HL-60 (cell line): ENCODE measurements at regions not wholly inside any gene's neighbourhood (a gene's known extent, or its start where the extent isn't known, plus 50 kb on each side); places are given as distances from the start of the nearest gene placed in this dataset.

ENCODE experiments used
- DNase-seq, 2 experiments: peaks; one replicate each; pipeline ENCODE4 v3.0.0-alpha.2; 2010 to 2020; ENCODE audit warnings: low read depth in 1 of 2, low spot score in 1 of 2
- H3K27ac ChIP-seq: fragments of 250-450 bp; sonication (Bioruptor Pico); replicated peaks from 2 replicates; pipeline ENCODE4 v1.5.1; 2020; ENCODE audit warnings: mild to moderate bottlenecking, moderate library complexity
- H3K27me3 ChIP-seq: fragments of 250-450 bp; sonication (Bioruptor Pico); 2 replicates; pipeline ENCODE4 v1.5.1; 2021; ENCODE audit warnings: mild to moderate bottlenecking, moderate library complexity; ENCODE audit not compliant: insufficient read depth, poor library complexity, severe bottlenecking
- H3K4me3 ChIP-seq: replicated peaks from 2 replicates; pipeline ENCODE4 v1.5.1; 2011; ENCODE audit warnings: mild to moderate bottlenecking, control low read depth, low read length; ENCODE audit not compliant: insufficient read depth
- GABPA ChIP-seq: IDR thresholded peaks from 2 replicates; pipeline ENCODE4 v1.6.1; 2012; ENCODE audit warnings: low read depth
- POLR2AphosphoS5 ChIP-seq: IDR thresholded peaks from 2 replicates; pipeline ENCODE4 v1.6.1; 2012; ENCODE audit warnings: low read depth
- SPI1 ChIP-seq: IDR thresholded peaks from 2 replicates; pipeline ENCODE4 v1.6.1; 2012; ENCODE audit warnings: low read depth, mild to moderate bottlenecking, borderline replicate concordance
- TF ChIP-seq, protein P1 (sequence below): IDR thresholded peaks from 2 replicates; pipeline ENCODE4 v1.6.1; 2012; ENCODE audit warnings: low read depth; ENCODE audit not compliant: insufficient replicate concordance
- TF ChIP-seq, protein P2 (sequence below): IDR thresholded peaks from one replicate; pipeline ENCODE4 v1.5.1; 2011; ENCODE audit warnings: low read length, control low read depth, inconsistent platforms; ENCODE audit not compliant: insufficient read depth

DNA sequence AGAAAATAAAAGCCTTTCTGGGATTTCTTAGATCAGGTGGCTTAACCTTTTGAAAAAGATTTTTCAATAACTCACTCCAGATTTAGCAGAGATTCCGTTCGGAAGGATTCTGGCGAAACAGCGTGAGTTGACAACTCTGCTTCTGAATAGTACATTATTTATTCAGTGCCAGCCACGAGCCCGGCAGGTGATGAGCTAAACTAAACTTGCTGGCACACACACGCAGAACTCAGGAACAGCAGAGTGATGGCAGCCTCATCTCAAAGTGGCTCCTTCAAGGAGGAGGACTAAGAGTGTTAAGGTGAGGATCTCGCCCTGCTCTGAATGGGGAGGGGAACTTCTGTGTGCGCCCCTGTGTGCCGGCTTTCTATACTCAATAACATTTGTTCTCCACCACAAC lies 114.3 kb downstream of the FAM43A start:
- no peak for DNase-seq
- TF ChIP-seq SPI1 (no peak), GABPA (no peak), POLR2AphosphoS5 (no peak)
- TF ChIP-seq, protein P1, sequence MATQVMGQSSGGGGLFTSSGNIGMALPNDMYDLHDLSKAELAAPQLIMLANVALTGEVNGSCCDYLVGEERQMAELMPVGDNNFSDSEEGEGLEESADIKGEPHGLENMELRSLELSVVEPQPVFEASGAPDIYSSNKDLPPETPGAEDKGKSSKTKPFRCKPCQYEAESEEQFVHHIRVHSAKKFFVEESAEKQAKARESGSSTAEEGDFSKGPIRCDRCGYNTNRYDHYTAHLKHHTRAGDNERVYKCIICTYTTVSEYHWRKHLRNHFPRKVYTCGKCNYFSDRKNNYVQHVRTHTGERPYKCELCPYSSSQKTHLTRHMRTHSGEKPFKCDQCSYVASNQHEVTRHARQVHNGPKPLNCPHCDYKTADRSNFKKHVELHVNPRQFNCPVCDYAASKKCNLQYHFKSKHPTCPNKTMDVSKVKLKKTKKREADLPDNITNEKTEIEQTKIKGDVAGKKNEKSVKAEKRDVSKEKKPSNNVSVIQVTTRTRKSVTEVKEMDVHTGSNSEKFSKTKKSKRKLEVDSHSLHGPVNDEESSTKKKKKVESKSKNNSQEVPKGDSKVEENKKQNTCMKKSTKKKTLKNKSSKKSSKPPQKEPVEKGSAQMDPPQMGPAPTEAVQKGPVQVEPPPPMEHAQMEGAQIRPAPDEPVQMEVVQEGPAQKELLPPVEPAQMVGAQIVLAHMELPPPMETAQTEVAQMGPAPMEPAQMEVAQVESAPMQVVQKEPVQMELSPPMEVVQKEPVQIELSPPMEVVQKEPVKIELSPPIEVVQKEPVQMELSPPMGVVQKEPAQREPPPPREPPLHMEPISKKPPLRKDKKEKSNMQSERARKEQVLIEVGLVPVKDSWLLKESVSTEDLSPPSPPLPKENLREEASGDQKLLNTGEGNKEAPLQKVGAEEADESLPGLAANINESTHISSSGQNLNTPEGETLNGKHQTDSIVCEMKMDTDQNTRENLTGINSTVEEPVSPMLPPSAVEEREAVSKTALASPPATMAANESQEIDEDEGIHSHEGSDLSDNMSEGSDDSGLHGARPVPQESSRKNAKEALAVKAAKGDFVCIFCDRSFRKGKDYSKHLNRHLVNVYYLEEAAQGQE: no peak
- TF ChIP-seq, protein P2, sequence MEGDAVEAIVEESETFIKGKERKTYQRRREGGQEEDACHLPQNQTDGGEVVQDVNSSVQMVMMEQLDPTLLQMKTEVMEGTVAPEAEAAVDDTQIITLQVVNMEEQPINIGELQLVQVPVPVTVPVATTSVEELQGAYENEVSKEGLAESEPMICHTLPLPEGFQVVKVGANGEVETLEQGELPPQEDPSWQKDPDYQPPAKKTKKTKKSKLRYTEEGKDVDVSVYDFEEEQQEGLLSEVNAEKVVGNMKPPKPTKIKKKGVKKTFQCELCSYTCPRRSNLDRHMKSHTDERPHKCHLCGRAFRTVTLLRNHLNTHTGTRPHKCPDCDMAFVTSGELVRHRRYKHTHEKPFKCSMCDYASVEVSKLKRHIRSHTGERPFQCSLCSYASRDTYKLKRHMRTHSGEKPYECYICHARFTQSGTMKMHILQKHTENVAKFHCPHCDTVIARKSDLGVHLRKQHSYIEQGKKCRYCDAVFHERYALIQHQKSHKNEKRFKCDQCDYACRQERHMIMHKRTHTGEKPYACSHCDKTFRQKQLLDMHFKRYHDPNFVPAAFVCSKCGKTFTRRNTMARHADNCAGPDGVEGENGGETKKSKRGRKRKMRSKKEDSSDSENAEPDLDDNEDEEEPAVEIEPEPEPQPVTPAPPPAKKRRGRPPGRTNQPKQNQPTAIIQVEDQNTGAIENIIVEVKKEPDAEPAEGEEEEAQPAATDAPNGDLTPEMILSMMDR: no peak
- Histone ChIP-seq H3K4me3 (no peak overlapping the region), H3K27me3 (no peaks in the 10 kb centered on the region), H3K27ac (no peak overlapping the region)

DNA sequence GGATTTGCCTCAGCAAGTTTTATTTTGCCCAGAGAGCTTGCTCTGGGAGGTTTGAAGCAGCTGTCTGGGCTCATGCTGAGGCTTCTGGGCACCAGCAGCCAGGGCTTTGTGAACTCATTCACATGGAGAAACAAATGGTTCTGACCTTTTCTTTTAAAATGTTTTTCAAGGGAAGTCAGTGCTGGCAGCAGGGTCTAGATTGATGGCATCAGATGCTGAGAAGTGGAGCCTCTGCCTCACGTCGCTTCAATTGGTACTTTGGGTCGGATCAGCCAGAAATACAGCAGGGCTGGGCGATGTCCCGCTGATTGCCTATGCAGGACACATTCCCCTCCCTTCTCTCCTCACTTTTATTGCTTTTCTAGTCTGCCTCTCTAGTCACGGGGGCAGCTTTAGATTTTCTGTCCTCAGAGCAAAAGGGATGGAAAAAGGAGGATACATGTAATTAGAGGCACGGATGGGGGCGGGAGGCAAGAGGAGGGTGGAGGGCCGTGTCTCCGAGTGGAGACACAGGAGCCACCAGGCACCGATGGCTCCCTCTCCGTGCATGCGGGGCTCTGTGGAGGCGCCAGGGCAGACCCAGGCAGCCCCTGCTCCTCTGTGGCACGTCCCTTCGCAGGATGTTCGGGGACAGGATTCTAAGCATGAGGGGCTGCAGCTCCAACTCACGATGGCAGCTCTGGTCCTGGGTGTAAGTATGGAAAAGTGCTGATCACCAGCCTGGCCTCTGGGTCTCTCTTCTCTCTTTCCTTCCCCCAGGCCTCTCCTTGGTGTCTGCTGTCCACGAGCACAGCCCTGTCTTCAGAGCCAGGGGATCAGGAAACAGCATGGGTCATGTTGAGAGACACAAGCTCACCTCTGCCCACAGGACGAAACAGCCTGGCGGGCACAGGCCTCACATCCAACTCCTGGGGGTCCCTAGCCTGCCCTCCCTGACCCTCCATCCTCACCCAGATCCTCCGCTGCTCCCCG lies 116.1 kb downstream of the FAM43A start:
- no peaks in the 10 kb centered on the region for H3K27me3 ChIP-seq
- H3K27ac ChIP-seq: no peak overlapping the region
- no peak for DNase-seq
- TF ChIP-seq GABPA (no peak), SPI1 (no peak), POLR2AphosphoS5 (no peak)
- TF ChIP-seq, protein P2: no peak
- TF ChIP-seq, protein P1: no peak
- no peak overlapping the region for H3K4me3 ChIP-seq

DNA sequence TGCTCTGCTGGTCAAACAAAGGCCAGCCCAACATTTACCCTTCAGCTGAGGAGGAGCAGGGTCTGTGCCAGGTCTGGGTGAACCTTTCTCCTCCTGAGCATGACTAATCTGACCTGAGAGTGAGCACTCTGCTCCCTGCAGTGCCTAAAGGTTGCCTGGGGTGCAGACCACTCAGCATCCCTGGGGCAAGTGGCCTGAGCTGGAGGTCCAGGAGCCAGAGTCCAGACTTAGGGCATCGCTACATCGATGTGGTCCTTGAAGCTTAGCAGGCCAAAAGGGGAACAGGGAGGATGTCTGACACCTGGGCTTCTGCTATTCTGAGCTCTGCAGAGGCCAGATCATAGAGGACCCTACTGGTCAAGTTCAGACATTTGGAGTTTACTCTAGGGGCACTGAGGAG lies 119.1 kb downstream of the FAM43A start:
- no peak for DNase-seq
- Histone ChIP-seq H3K27ac (no peak overlapping the region), H3K27me3 (no peaks in the 10 kb centered on the region), H3K4me3 (no peak overlapping the region)
- TF ChIP-seq SPI1 (no peak), POLR2AphosphoS5 (no peak)
- TF ChIP-seq, protein P1: no peak
